ENCODE measurements at regions not wholly inside any gene's neighbourhood (a gene's known extent, or its start where the extent isn't known, plus 50 kb on each side); places are given as distances from the start of the nearest gene placed in this dataset.

GRCh38 chr20:55052459-55052858 lies 577.1 kb downstream of the DOK5 start:
- H3K36me3 ChIP-seq: no peaks in the 10 kb centered on the region
- no peak overlapping the region for H3K4me3 ChIP-seq
- no peaks in the 10 kb centered on the region for H3K4me1 ChIP-seq (ENCODE audit: insufficient read depth)
- no peaks in the 10 kb centered on the region for H3K9me3 ChIP-seq
- intact Hi-C loops (cut with DNase I): no loop called here
- TF ChIP-seq CTCF (IDR thresholded peaks at IDR 0.05) (no peak), POLR2A (IDR thresholded peaks at IDR 0.05) (no peak), EP300 (IDR thresholded peaks at IDR 0.05) (no peak)
- WGBS, 3 donors: 70 to 83% (median 78%) methylated on average over 2 of the region's 2 CpGs
- no peaks in the 10 kb centered on the region for H3K27me3 ChIP-seq
- no peak for DNase-seq
- H3K27ac ChIP-seq: no peak overlapping the region

GRCh38 chr20:55038684-55039083 lies 563.3 kb downstream of the DOK5 start:
- H3K36me3 ChIP-seq: no peaks in the 10 kb centered on the region
- no peaks in the 10 kb centered on the region for H3K4me1 ChIP-seq (ENCODE audit: insufficient read depth)
- no peaks in the 10 kb centered on the region for H3K27me3 ChIP-seq
- intact Hi-C loops (cut with DNase I): no loop called here
- no peak for DNase-seq
- H3K27ac ChIP-seq: no peak overlapping the region
- TF ChIP-seq CTCF (IDR thresholded peaks at IDR 0.05) (no peak), EP300 (IDR thresholded peaks at IDR 0.05) (no peak), POLR2A (IDR thresholded peaks at IDR 0.05) (no peak)
- H3K9me3 ChIP-seq: no peaks in the 10 kb centered on the region
- no peak overlapping the region for H3K4me3 ChIP-seq

GRCh38 chr20:55031971-55032370 lies 556.6 kb downstream of the DOK5 start:
- no peak overlapping the region for H3K27ac ChIP-seq
- TF ChIP-seq EP300 (IDR thresholded peaks at IDR 0.05) (no peak), CTCF (IDR thresholded peaks at IDR 0.05) (no peak)
- no peaks in the 10 kb centered on the region for H3K4me1 ChIP-seq (ENCODE audit: insufficient read depth)
- DNase-seq: no peak
- no peaks in the 10 kb centered on the region for H3K27me3 ChIP-seq
- no peak overlapping the region for H3K4me3 ChIP-seq
- no peaks in the 10 kb centered on the region for H3K9me3 ChIP-seq
- intact Hi-C loops (cut with DNase I): no loop called here
- no peaks in the 10 kb centered on the region for H3K36me3 ChIP-seq

GRCh38 chr20:55014766-55015165 lies 539.4 kb downstream of the DOK5 start:
- no peaks in the 10 kb centered on the region for H3K9me3 ChIP-seq
- H3K27ac ChIP-seq: no peak overlapping the region
- no peak for DNase-seq
- H3K4me1 ChIP-seq (ENCODE audit: insufficient read depth): no peaks in the 10 kb centered on the region
- TF ChIP-seq CTCF (IDR thresholded peaks at IDR 0.05) (no peak), POLR2A (IDR thresholded peaks at IDR 0.05) (no peak), EP300 (IDR thresholded peaks at IDR 0.05) (no peak)
- WGBS, 3 donors: 40 to 66% (median 43%) methylated on average over 4 of the region's 4 CpGs
- H3K36me3 ChIP-seq: no peaks in the 10 kb centered on the region
- H3K4me3 ChIP-seq: no peak overlapping the region
- intact Hi-C loops (cut with DNase I): no loop called here
- H3K27me3 ChIP-seq: no peaks in the 10 kb centered on the region

- intact Hi-C loops (cut with DNase I): no loop called here
- no peak for DNase-seq
- Histone ChIP-seq H3K36me3 (no peaks in the 10 kb centered on the region), H3K27ac (no peak overlapping the region), H3K27me3 (no peaks in the 10 kb centered on the region), H3K9me3 (no peaks in the 10 kb centered on the region), H3K4me1 (ENCODE audit: insufficient read depth) (no peaks in the 10 kb centered on the region), H3K4me3 (no peak overlapping the region)
- TF ChIP-seq EP300 (IDR thresholded peaks at IDR 0.05) (no peak), CTCF (IDR thresholded peaks at IDR 0.05) (no peak), POLR2A (IDR thresholded peaks at IDR 0.05) (no peak)
- WGBS, 3 donors: 91 to 94% (median 94%) methylated on average over 1 of the region's 1 CpG
Observed at GRCh38 chr20:55010761-55011160, 535.4 kb downstream of the DOK5 start.
